ENCODE measurements at regions not wholly inside any gene's neighbourhood (a gene's known extent, or its start where the extent isn't known, plus 50 kb on each side); places are given as distances from the start of the nearest gene placed in this dataset.

DNA sequence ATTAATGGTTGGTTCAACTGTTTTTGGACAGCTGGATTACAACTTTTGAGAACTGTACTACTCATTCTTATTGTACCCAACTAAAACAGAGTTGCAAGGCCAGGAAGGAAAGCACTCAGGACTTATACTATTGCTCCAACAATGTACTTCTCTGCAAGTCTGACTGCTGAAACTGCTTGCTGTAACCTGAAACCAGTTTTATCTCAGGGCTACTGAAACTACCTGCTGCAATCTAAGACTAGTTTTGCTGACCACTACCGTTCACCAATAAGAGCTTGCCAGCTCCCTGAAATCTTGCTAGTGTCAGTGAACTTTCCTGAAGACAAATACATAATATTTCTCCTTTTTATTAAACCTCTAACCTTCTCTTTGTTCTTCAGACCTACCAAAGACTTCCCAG, 157.3 kb downstream of the CDCA7 start:
- TF ChIP-seq, protein P1, sequence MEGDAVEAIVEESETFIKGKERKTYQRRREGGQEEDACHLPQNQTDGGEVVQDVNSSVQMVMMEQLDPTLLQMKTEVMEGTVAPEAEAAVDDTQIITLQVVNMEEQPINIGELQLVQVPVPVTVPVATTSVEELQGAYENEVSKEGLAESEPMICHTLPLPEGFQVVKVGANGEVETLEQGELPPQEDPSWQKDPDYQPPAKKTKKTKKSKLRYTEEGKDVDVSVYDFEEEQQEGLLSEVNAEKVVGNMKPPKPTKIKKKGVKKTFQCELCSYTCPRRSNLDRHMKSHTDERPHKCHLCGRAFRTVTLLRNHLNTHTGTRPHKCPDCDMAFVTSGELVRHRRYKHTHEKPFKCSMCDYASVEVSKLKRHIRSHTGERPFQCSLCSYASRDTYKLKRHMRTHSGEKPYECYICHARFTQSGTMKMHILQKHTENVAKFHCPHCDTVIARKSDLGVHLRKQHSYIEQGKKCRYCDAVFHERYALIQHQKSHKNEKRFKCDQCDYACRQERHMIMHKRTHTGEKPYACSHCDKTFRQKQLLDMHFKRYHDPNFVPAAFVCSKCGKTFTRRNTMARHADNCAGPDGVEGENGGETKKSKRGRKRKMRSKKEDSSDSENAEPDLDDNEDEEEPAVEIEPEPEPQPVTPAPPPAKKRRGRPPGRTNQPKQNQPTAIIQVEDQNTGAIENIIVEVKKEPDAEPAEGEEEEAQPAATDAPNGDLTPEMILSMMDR (IDR thresholded peaks at IDR 0.05) = no peak
- TF ChIP-seq POLR2A (IDR thresholded peaks at IDR 0.05) (no peak), EP300 (IDR thresholded peaks at IDR 0.05) (no peak)

Measured in stomach (tissue), 4 donors.